GM21737 (cell line): ENCODE measurements at regions not wholly inside any gene's neighbourhood (a gene's known extent, or its start where the extent isn't known, plus 50 kb on each side); places are given as distances from the start of the nearest gene placed in this dataset.

Experiments used
- ATAC-seq: cut with Tn5 transposase; IDR thresholded peaks from one replicate; pipeline ENCODE4 v1.9.1; 2021; ENCODE audit warnings: mild to moderate bottlenecking, moderate library complexity; ENCODE audit not compliant: unreplicated experiment

- ATAC-seq = no peak
These were observed 88.6 kb upstream of the GGTLC1 start for GRCh38 chr20:24077145-24077544.

GRCh38 chr20:24070679-24071078 lies 82.1 kb upstream of the GGTLC1 start:
- ATAC-seq = no peak

- ATAC-seq = no peak
These were observed 77.6 kb upstream of the GGTLC1 start for GRCh38 chr20:24066076-24066700.

GRCh38 chr20:24064915-24065314 lies 76.3 kb upstream of the GGTLC1 start:
- no peak for ATAC-seq

GRCh38 chr20:24064092-24064491 lies 75.5 kb upstream of the GGTLC1 start:
- no peak for ATAC-seq

GRCh38 chr20:24063100-24063499 lies 74.5 kb upstream of the GGTLC1 start:
- ATAC-seq = no peak

- no peak for ATAC-seq
These were observed 72.4 kb upstream of the GGTLC1 start for GRCh38 chr20:24060851-24061590.

- no peak for ATAC-seq
These were observed 70.6 kb upstream of the GGTLC1 start for GRCh38 chr20:24059174-24059573.

GRCh38 chr20:24056491-24056890 lies 67.9 kb upstream of the GGTLC1 start:
- no peak for ATAC-seq

- no peak for ATAC-seq
These were observed 64.2 kb upstream of the GGTLC1 start for GRCh38 chr20:24052599-24053275.

- no peak for ATAC-seq
These were observed 62.6 kb upstream of the GGTLC1 start for GRCh38 chr20:24051160-24051559.

- no peak for ATAC-seq
These were observed 61.5 kb upstream of the GGTLC1 start for GRCh38 chr20:24050119-24050518.

GRCh38 chr20:24049081-24049480 lies 60.5 kb upstream of the GGTLC1 start:
- no peak for ATAC-seq

- no peak for ATAC-seq
These were observed 59.5 kb upstream of the GGTLC1 start for GRCh38 chr20:24048024-24048611.

- no peak for ATAC-seq
These were observed 58.3 kb upstream of the GGTLC1 start for GRCh38 chr20:24046888-24047287.

GRCh38 chr20:24045621-24046318 lies 57.2 kb upstream of the GGTLC1 start:
- ATAC-seq = no peak

GRCh38 chr20:24043294-24043693 lies 54.7 kb upstream of the GGTLC1 start:
- no peak for ATAC-seq

- ATAC-seq = no peak
These were observed 54.1 kb upstream of the GGTLC1 start for GRCh38 chr20:24042646-24043045.

- ATAC-seq = no peak
These were observed 52.4 kb upstream of the GGTLC1 start for GRCh38 chr20:24040896-24041459.

- ATAC-seq = no peak
These were observed 50.6 kb upstream of the GGTLC1 start for GRCh38 chr20:24039196-24039595.
